Endothelial cell of umbilical vein (primary cell): ENCODE measurements at regions not wholly inside any gene's neighbourhood (a gene's known extent, or its start where the extent isn't known, plus 50 kb on each side); places are given as distances from the start of the nearest gene placed in this dataset.

ENCODE experiments used
- CTCF ChIP-seq, 2 donors: IDR thresholded peaks; 1 replicate in 1 of 2; 2 replicates in 1 of 2; pipeline ENCODE4 v1.5.1; 2011; ENCODE audit warnings: low read length in 2 of 2, mild to moderate bottlenecking in 2 of 2, moderate library complexity in 2 of 2, control low read depth in 1 of 2, inconsistent platforms in 1 of 2, low read depth in 1 of 2; ENCODE audit not compliant: insufficient read depth in 1 of 2; ENCODE audit errors: extremely low read depth in 1 of 2
- EZH2 ChIP-seq: IDR thresholded peaks from 2 replicates; pipeline ENCODE4 v1.6.1; 2012; ENCODE audit warnings: borderline replicate concordance, low read depth, mild to moderate bottlenecking, moderate library complexity, low read length, inconsistent platforms; ENCODE audit not compliant: severe bottlenecking
- JUN ChIP-seq: IDR thresholded peaks from 2 replicates; pipeline ENCODE4 v1.6.1; 2011; ENCODE audit warnings: borderline replicate concordance, low read depth; ENCODE audit not compliant: insufficient read length, insufficient read depth
- POLR2AphosphoS5 ChIP-seq: IDR thresholded peaks from 2 replicates; pipeline ENCODE4 v1.6.1; 2012; ENCODE audit warnings: low read depth, mild to moderate bottlenecking, control low read depth, low read length, moderate library complexity; ENCODE audit not compliant: insufficient read depth

GRCh38 chr7:69360913-69361312 is 237.4 kb upstream of the AUTS2 start:
- TF ChIP-seq CTCF (IDR thresholded peaks at IDR 0.05; ENCODE audit: extremely low read depth in 1 of 2, insufficient read depth in 1 of 2, low read depth in 1 of 2, low read length in 2 of 2), result no peak
- no peak for TF ChIP-seq POLR2AphosphoS5
- TF ChIP-seq JUN, result no peak
- TF ChIP-seq EZH2, result no peak
